G401.6 (cell line): ENCODE measurements at regions not wholly inside any gene's neighbourhood (a gene's known extent, or its start where the extent isn't known, plus 50 kb on each side); places are given as distances from the start of the nearest gene placed in this dataset.
"Not testable (repeated sequence)": the region's sequence is repeated elsewhere in the genome, so short reads cannot be mapped to it uniquely, and the experiment has no call there.

Experiments
- FAIRE-seq: peaks from 2 replicates; lab custom pipeline; 2012; peaks lifted over from hg19 to GRCh38; lab: Jason Lieb, UNC

DNA sequence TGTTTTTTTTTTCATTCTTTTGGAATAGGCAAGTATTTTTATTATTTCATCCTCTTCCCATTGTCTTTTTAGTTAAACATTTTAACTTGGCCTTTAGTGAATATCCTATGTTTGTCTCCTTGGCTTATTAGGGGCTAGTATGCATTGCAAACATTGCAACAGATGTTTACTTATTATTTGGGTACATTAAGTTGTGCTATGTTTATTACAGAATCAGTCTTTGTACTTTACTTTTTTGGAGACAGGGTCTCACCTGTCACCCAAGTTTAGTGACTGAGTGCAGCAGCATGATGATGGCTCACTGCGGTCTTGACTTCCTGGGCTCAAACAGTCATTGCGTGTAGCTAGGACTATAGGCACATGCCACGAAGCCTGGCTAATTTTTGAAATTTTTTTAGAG, 51.1 kb upstream of the NUDT6 start:
- no peak for FAIRE-seq

DNA sequence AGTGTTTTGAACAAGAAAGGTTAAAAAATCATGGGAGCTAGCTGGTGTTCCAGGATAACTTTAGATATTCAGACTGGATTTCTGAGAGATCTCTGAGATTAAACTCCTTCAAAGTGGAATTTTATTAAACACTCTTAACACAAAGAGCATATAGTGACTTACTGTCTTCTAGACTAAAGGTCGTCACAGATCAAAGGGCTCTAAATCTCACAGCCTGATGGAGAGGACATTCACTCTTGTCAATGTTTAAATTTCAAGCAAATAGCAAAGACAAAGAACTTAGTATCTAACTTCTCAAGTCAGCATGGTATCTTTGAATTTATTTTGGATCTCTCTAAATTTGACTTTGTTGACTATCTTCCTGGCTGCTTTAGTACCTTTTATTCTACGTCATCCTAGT, 53.7 kb upstream of the NUDT6 start:
- FAIRE-seq: no peak

DNA sequence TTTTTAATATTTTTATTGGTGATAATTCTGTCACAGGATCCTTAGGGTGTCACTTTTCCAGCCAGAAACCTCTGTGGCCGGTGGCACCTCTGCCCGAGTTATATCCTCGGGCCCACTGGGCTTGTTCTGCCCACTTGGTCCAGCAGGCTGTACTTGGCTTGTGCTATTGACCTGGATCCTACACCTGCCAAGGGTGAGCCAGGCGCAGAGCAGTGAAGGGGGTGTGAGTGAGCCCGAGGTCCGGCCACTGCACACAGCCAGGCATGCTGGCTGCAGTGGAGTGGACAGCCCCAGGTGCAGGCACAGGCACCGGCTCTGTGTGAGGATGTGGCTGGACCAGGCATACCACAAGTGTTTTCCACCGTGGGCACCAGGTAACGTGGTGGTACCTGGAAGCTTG, 54.7 kb upstream of the NUDT6 start:
- FAIRE-seq: no peak

DNA sequence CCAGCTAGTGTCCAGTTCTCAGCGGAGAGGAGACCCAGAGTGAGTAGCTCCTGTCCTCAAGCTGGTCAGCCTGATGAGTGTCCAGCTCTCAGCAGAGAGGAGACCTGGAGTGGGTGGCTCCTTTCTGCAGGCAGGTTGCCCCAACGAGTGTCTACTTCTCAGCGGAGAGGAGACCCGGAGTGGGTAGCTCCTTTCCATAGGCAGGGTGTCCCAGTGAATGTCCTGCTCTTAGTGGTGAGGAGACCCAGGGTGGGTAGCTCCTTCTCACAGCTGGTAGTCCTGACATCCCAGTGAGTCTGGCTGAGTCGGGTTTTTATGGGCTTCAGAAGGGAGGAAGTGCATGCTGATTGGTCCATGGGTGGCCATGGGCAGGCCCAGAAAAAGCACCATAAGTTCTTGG, 55.7 kb upstream of the NUDT6 start:
- no peak for FAIRE-seq

DNA sequence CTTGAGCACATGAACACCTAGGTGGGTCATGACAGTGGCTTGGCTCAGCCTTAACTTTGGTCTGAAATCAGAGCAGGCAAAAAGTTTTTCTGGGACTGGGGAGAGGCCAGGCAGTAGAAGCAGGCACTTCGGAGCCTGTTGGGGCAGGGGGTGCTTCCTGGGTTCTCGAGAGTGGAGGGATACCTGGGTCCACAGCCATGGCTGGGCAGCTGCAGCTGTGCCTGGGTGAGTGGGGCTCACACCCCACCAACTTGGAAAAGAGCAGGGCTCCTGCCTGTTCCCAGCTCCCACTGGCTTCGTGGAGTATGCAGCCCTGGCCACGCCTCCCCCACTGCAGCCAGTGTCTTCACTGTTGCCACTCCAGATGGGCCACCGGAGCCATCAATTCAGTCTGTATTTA, 56.4 kb upstream of the NUDT6 start:
- no peak for FAIRE-seq

DNA sequence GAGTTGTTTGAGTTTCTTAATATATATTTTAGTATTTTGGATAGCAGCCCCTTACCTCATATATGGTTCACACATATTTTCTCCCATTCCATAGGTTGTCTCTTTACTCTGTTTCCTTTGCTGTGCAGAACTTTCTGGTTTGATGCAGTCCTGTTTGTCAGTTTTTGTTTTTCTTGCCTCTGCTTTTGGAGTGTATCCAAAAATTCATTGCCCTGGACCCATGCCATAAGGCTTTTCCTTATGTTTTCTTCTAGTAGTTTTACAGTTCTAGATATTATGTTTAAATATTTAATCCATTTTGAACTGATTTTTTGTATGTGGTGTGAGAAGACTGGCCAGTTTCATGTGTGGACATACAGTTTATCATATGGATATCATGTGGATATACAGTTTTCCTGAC, 58.5 kb upstream of the NUDT6 start:
- no peak for FAIRE-seq

GRCh38 chr4:122988696-122989095, 66.3 kb upstream of the NUDT6 start:
- FAIRE-seq: no peak

DNA sequence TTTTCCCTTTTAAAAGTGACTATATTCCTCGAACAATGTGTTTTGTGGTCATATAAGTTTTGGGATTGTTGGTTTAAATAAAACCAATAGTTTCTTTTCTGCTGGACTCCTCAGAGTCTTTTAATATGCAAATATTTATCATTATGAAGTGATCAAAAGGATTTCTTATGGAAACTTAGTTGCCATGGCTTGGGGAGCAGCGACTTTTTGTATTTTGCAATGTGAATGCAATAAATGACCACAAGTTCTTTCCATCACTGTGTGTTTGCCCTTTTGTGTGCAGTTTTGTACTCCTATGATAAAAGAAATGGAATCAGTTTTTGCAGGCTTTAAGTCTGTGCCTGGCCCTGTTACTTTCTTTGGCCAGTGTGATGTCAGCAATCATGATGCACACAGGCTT, 68.5 kb upstream of the NUDT6 start:
- FAIRE-seq: no peak

DNA sequence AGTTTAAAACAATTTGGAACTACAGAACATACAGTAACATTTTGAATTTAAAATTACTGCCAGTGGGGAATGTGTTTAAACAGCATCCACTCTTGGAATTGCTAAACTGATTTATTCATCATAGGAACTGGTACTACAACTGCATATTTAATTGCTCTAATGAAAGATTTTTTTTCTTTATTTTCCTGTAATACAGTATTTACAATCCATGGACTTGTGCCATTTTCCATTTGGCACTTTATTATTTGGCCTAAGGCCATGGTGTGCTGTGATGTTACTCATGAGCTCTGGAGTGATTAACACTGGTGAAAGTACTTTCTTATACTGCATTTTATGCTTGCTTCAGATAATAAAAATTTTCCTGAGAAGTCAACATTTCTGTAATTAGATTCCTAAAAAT, 69.7 kb upstream of the NUDT6 start:
- no peak for FAIRE-seq

GRCh38 chr4:122992641-122993040, 70.2 kb upstream of the NUDT6 start:
- FAIRE-seq: no peak

DNA sequence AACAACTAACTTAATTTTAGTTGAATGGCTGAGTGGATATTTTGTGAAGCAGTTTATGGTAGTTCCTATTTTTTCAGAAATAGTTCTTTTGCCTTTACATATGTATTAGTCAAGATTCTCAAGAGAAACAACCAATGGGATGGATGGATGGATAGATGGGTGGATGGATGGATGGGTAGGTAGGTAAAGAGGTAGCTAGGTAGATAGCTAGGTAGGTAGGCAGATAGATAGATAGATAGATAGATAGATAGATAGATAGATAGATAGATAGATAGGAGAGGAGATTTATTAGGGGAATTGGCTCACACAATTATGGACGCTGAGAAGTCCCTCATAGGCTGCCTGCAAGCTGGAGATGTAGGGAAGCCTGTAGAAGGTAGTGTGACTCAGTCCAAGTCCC, 74.0 kb upstream of the NUDT6 start:
- FAIRE-seq: no peak

DNA sequence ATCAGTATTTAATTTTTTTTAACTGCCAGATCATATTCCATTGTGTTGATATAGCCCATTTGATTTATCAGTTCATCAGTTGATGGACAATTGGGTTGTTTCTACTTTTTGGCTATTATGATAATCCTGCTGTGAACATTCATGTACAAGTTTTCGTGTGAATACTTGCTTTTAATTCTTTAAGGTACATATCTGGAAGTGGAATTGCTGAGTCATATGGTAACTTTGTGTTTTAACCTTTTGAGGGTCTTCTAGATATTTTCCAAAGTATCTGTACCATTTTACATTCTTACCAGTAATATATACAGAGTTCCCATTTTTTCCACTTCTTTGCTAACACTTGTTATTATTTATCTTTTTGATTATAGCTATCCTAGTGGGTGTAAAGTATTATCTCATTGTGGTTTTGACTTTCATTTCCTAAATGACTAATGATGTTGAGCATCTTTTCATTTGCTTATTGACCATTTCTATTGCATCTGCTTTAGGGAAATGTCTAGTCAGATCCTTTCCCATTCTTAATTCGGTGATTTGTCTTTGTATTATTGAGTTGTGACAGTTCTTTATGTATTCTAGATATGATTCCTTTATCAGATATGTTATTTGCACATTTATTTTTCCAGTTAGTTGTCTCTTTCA, 75.2 kb upstream of the NUDT6 start:
- FAIRE-seq: no peak

- not testable (repeated sequence) for FAIRE-seq
Observed at GRCh38 chr4:123004079-123004478, 81.7 kb upstream of the NUDT6 start.

- FAIRE-seq: not testable (repeated sequence)
Observed at GRCh38 chr4:123005126-123005525, 82.7 kb upstream of the NUDT6 start.

GRCh38 chr4:123007679-123008078, 85.3 kb upstream of the NUDT6 start:
- FAIRE-seq: no peak

DNA sequence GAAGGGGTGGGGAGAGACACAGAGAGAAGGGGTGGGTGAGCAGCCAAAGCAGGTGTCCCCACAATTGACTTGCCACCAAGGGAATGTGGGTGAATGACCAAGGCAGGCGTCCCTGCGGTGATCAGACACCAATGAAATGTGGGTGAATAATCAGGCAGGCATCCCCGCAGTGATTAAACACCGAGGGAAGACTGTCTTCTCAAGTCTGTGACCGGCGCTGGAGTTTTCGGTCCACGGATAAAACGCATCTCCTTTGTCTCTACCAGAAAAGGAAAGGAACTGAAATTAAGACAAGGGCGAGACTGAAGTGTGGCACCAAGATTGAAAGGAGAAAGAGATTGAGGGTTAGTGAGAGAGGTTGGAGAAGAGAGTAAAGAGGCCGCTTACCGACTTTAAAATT, 90.0 kb upstream of the NUDT6 start:
- not testable (repeated sequence) for FAIRE-seq

DNA sequence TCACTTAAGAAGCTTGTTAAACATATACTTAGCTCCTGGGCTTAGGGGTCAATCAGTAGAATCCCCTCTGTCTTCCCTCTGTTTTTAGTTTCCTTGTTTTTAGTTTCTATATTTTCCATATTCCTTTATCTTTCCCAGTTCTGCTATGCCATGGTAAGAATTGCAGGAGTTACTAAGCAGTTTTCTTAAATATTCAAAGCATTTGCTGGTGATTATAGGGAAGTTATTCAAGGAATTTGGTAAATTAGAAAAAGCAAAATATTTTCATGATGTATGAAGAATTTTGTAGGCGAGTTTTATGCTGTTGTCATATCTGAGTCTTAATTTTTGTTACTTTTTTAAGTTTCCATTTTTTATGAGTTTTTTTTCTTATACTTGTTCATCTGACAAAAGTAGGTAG, 91.6 kb upstream of the NUDT6 start:
- FAIRE-seq: no peak

DNA sequence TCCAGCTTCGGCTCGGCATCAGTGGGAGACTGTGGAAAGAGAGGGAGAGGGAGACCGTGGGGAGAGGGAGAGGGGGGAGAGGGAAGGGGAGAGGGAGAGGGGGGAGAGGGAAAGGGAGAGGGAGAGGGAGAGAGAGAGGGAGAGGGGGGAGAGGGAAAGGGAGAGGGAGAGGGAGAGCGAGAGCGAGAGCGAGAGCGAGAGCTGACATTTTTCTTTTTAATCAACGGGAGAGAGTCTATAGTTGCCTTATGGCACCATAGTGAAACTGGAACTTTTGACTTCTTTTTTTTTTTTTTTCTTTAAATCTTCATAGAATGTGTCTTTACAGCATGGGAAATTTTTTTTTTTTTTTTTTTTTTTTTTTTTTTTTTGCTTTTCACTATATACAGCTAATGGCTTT, 94.7 kb upstream of the NUDT6 start:
- FAIRE-seq: peak; percentile 66

- FAIRE-seq: no peak
Observed at GRCh38 chr4:123017636-123018395, 95.4 kb upstream of the NUDT6 start.

DNA sequence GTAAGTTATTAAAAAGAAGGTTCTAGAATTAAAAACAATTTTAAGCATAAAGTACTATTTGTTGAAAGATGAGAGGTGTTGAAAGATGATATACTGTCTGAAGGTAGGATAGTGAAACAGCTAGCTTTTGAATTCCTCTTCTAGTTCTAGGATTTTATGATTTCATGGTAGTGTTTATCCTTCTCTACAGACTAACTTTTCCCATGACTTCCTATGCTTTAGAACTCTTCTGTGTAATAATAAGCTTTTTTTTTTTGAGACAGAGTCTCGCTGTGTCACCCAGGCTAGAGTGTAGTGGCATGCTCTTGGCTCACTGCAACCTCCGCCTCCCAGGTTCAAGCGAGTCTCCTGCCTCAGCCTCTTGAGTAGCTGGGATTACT, 96.0 kb upstream of the NUDT6 start:
- peak; percentile 25 for FAIRE-seq

- FAIRE-seq: no peak
Observed at GRCh38 chr4:123020285-123020684, 97.9 kb upstream of the NUDT6 start.

DNA sequence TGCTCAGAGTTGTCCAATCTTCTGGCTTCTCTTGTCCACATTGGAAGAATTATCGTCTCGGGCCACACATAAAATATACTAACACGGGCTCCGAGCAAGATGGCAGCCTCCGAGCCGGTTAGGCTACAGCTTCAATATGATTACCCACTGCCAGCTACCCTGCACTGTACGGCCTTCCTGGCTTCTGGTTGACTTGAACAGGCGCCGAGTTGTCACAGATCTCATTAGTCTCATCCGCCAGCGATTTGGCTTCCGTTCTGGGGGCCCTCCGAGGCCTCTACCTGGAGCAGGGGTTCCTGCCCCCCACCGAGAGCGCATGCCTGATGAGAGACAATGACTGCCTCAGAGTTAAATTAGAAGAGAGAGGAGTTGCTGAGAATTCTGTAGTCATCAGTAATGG, 101.2 kb upstream of the NUDT6 start:
- FAIRE-seq: no peak

DNA sequence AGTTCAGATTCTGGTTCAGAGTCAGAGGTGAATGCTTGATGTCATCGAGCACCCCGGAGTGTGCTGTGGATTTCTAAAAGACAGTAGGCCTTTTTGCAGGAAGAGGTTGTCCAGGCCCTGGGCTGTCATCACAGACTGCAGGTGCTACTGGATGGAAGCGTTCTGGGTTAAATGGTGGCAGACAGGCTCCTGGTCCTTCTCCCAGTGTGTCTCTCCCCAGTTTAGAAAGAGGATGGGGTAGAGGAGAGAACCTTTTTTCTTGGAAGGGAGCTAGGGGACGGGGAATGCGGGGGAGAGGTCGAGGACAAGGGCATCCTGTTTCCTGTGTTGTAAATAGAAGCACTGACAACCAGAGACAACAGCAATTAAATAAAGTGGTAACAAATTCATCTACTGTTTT, 102.3 kb upstream of the NUDT6 start:
- FAIRE-seq: no peak

- peak; percentile 45 for FAIRE-seq
Observed at GRCh38 chr4:123025398-123025797, 103.0 kb upstream of the NUDT6 start.
